Left lung (tissue), 4 donors: ENCODE measurements at regions not wholly inside any gene's neighbourhood (a gene's known extent, or its start where the extent isn't known, plus 50 kb on each side); places are given as distances from the start of the nearest gene placed in this dataset.

Experiments
- ATAC-seq: fragments of 200-7000 bp; cut with Tn5 transposase; one replicate; pipeline ENCODE4 v1.9.1; 2020; ENCODE audit warnings: moderate library complexity
- DNase-seq, 4 donors: peaks; one replicate each; pipeline ENCODE4 v3.0.0-alpha.2; 2013 to 2020
- H3K27ac ChIP-seq, 2 donors: fragments of 200-600 bp; sonication (generic) in 1 of 2; one replicate each; pipeline versions ENCODE4 v1.5.0 to v1.8.0; 2020 to 2021
- H3K27me3 ChIP-seq, 2 donors: fragments of 200-600 bp; sonication (generic) in 1 of 2; one replicate each; pipeline versions ENCODE4 v1.5.0 to v1.8.0; 2020 to 2021
- H3K36me3 ChIP-seq, 2 donors: fragments of 200-600 bp; sonication (generic) in 1 of 2; one replicate each; pipeline versions ENCODE4 v1.5.0 to v1.8.0; 2020 to 2021
- H3K4me1 ChIP-seq, 2 donors: fragments of 200-600 bp; one replicate each; pipeline ENCODE4 v1.8.0; 2021
- H3K4me3 ChIP-seq, 2 donors: fragments of 200-600 bp; sonication (generic) in 1 of 2; one replicate each; pipeline versions ENCODE4 v1.5.0 to v1.8.0; 2020 to 2021; ENCODE audit warnings: mild to moderate bottlenecking in 1 of 2
- H3K9me3 ChIP-seq, 2 donors: fragments of 200-600 bp; sonication (generic) in 1 of 2; one replicate each; pipeline versions ENCODE4 v1.5.0 to v1.8.0; 2020 to 2021
- intact Hi-C, 2 donors: fragments of 100-400 bp; cut with DNase I; formaldehyde crosslinking; loops; one replicate each; pipeline versions ENCODE4 v1.11.2 to v1.14.2; 2022
- TF ChIP-seq, protein P1 (sequence below), 2 donors: fragments of 200-600 bp; sonication (generic) in 1 of 2; IDR thresholded peaks; one replicate each; pipeline versions ENCODE4 v1.5.0 to v1.8.0; 2021; ENCODE audit warnings: antibody characterized with exemption in 2 of 2
- donor health status: DM: no; HTN: yes; CAD: no.
- donor health status: DM: no; HTN: no; CAD: no.

DNA sequence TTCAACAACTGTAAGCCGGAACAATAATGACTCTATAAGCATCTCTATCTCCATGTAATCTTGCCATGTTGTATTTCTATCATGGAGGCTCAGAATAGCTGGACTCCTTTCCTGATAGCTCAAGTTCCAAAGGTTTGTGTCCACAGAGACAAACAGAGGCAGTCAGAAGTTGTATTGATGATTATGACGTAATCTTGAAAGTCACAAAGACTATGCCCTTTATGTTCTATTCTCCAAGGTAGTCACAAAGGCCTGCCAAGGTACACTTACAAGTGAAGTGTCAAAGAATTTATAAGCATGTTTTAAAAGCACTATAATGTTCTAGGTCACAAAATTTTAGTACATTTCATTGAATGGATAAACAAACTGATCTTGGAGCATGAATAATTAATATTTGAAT lies 542.2 kb downstream of the CDH11 start:
- TF ChIP-seq, protein P1, sequence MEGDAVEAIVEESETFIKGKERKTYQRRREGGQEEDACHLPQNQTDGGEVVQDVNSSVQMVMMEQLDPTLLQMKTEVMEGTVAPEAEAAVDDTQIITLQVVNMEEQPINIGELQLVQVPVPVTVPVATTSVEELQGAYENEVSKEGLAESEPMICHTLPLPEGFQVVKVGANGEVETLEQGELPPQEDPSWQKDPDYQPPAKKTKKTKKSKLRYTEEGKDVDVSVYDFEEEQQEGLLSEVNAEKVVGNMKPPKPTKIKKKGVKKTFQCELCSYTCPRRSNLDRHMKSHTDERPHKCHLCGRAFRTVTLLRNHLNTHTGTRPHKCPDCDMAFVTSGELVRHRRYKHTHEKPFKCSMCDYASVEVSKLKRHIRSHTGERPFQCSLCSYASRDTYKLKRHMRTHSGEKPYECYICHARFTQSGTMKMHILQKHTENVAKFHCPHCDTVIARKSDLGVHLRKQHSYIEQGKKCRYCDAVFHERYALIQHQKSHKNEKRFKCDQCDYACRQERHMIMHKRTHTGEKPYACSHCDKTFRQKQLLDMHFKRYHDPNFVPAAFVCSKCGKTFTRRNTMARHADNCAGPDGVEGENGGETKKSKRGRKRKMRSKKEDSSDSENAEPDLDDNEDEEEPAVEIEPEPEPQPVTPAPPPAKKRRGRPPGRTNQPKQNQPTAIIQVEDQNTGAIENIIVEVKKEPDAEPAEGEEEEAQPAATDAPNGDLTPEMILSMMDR (IDR thresholded peaks at IDR 0.05) = no peak
- no peaks in the 10 kb centered on the region for H3K9me3 ChIP-seq
- DNase-seq (no peak), ATAC-seq (no peak)
- intact Hi-C loops = no loop called here
- H3K4me3 ChIP-seq = no peak overlapping the region
- no peaks in the 10 kb centered on the region for H3K27me3 ChIP-seq
- H3K4me1 ChIP-seq = no peaks in the 10 kb centered on the region
- H3K36me3 ChIP-seq = no peaks in the 10 kb centered on the region
- H3K27ac ChIP-seq = no peak overlapping the region

DNA sequence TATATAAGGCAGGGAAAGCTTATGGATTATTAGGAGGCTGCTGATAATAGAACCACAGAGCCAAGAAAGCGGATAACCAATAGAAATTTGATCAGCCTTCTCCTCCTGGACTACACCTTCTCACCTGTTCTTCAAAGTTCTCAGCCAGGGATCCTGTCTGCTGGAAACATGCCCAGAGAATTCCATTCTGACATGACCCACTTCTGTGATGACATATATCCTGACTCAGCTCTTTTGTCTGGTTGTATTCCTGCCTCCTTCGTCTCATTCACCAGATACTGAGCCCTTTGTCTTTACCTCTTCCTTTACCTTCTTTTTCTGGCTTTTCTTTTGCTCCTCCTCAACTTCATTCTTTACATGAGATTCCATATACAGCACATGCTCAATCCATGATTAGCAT lies 576.1 kb downstream of the CDH11 start:
- Histone ChIP-seq H3K36me3 (no peaks in the 10 kb centered on the region), H3K9me3 (no peaks in the 10 kb centered on the region), H3K27me3 (no peaks in the 10 kb centered on the region), H3K4me3 (no peak overlapping the region), H3K4me1 (no peaks in the 10 kb centered on the region), H3K27ac (no peak overlapping the region)
- DNase-seq = no peak
- TF ChIP-seq, protein P1 (IDR thresholded peaks at IDR 0.05) = no peak
- no peak for ATAC-seq
- intact Hi-C loops = no loop called here

DNA sequence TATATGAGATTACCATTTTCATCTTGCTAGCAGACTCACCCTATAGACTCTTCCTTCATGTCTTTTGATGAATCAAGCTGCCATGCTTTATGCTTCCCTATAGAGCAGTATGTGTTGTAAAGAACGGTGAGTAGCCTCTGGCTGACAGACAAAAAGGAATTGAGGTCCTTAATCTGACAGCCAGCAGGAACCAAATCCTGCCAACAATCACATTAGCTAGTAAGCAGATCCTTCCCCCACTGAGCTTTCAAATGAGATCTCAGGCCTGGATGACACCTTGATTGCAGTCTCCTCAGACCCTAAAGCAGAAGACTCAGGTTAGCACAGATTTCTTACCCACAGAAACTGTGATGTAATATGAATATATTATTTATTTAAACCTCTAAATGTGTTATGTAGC lies 577.0 kb downstream of the CDH11 start:
- ATAC-seq = no peak
- Histone ChIP-seq H3K4me1 (no peaks in the 10 kb centered on the region), H3K27me3 (no peaks in the 10 kb centered on the region), H3K4me3 (no peak overlapping the region), H3K27ac (no peak overlapping the region), H3K36me3 (no peaks in the 10 kb centered on the region), H3K9me3 (no peaks in the 10 kb centered on the region)
- DNase-seq = no peak
- TF ChIP-seq, protein P1 (IDR thresholded peaks at IDR 0.05) = no peak
- intact Hi-C loops = no loop called here

DNA sequence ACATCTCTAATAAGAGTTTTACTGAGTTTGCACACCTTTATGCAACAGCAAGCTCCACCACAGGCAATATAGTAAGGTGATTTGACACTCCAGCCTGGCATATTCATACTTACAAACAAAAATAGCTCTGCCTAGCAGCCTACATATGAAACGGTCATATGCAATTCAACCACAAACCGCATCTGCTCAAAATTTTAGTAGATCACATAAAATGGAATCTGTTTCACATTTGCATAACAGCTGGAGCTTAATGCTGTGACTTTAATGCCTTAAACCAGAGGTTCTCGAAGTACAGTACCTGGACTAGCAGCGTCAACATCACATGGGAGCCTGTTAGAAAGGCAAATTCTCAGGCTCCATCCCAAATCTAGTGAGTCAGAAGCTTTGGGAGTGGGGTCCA lies 578.4 kb downstream of the CDH11 start:
- H3K9me3 ChIP-seq = no peaks in the 10 kb centered on the region
- TF ChIP-seq, protein P1 (IDR thresholded peaks at IDR 0.05) = no peak
- no peaks in the 10 kb centered on the region for H3K27me3 ChIP-seq
- H3K27ac ChIP-seq = no peak overlapping the region
- no peaks in the 10 kb centered on the region for H3K36me3 ChIP-seq
- intact Hi-C loops = no loop called here
- no peak overlapping the region for H3K4me3 ChIP-seq
- ATAC-seq = no peak
- H3K4me1 ChIP-seq = no peaks in the 10 kb centered on the region
- no peak for DNase-seq

DNA sequence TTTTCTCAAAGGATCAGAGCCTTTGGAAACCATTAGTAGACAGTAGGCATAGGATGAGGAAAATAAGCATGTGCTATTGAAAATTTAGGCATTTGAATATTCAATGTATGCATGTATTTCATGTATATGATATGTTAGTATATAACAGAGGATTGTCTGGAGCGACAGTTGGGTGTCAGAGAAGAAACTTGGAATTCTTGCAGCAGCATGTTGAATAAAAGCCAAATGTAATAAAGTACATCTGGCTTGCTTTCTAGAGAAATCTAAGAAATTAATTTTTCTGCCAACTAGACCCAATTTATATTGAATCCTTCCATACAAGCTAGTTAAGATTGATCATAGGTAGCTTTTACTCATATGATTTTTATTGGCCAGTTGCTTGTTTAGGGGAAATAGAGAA lies 578.8 kb downstream of the CDH11 start:
- TF ChIP-seq, protein P1 (IDR thresholded peaks at IDR 0.05) = no peak
- Histone ChIP-seq H3K36me3 (no peaks in the 10 kb centered on the region), H3K27me3 (no peaks in the 10 kb centered on the region), H3K4me1 (no peaks in the 10 kb centered on the region), H3K9me3 (no peaks in the 10 kb centered on the region), H3K4me3 (no peak overlapping the region), H3K27ac (no peak overlapping the region)
- no peak for ATAC-seq
- intact Hi-C loops = no loop called here
- DNase-seq = no peak
